ENCODE measurements at regions not wholly inside any gene's neighbourhood (a gene's known extent, or its start where the extent isn't known, plus 50 kb on each side); places are given as distances from the start of the nearest gene placed in this dataset.

- TF ChIP-seq EZH2 (IDR thresholded peaks at IDR 0.05; ENCODE audit: borderline replicate concordance, low read depth, low read length, poor library complexity, severe bottlenecking) (no peak), CTCF (conservative IDR thresholded peaks at IDR 0.05; ENCODE audit: low read depth, low read length) (no peak)
- Histone ChIP-seq H3K4me3 (ENCODE audit: low read depth, low read length, poor library complexity, severe bottlenecking) (no peak overlapping the region), H3K27ac (ENCODE audit: low read depth, low read length, poor library complexity, severe bottlenecking) (no peak overlapping the region), H3K36me3 (ENCODE audit: insufficient read depth, low read length, poor library complexity, severe bottlenecking) (no peaks in the 10 kb centered on the region), H3K27me3 (replicated peaks; ENCODE audit: insufficient read depth, low read depth, low read length, poor library complexity) (no peaks in the 10 kb centered on the region), H3K4me1 (ENCODE audit: insufficient read depth, low read length, poor library complexity, severe bottlenecking) (no peaks in the 10 kb centered on the region), H3K9me3 (ENCODE audit: low read depth, low read length, poor library complexity, severe bottlenecking) (no peaks in the 10 kb centered on the region)
- DNase-seq (ENCODE audit: low spot score): no peak
- intact Hi-C loops (cut with micrococcal nuclease; ENCODE audit: unreplicated experiment): no loop called here
- ChIA-PET POLR2A (ENCODE audit: low non-redundant PET) (no interaction called here), CTCF (no interaction called here)
- BruUV-seq (replicated peaks): no TSS peak
Observed at GRCh38 chr7:67344481-67345193, 348.0 kb downstream of the TYW1 start.

DNA sequence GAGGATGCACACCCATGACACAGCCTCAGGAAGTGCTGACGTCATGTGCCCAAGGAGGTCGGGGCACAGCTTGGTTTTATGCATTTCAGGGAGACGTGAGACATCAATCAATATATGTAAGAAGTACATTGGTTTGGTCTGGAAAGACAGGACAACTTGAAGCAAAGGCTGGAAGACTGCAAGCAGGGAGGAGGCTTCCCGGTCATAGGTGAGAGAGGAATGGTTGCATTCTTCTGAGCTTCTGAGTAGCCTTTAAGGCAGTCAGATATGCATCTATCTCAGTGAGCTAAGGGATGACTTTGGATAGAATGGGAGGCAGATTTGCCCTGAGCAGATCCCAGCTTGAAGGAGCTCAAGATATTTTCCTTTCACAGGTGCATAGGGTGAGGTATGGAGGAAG, 349.5 kb downstream of the TYW1 start:
- Histone ChIP-seq H3K9me3 (ENCODE audit: low read depth, low read length, poor library complexity, severe bottlenecking) (no peaks in the 10 kb centered on the region), H3K4me3 (ENCODE audit: low read depth, low read length, poor library complexity, severe bottlenecking) (no peak overlapping the region), H3K27me3 (replicated peaks; ENCODE audit: insufficient read depth, low read depth, low read length, poor library complexity) (no peaks in the 10 kb centered on the region), H3K27ac (ENCODE audit: low read depth, low read length, poor library complexity, severe bottlenecking) (no peak overlapping the region), H3K4me1 (ENCODE audit: insufficient read depth, low read length, poor library complexity, severe bottlenecking) (no peaks in the 10 kb centered on the region), H3K36me3 (ENCODE audit: insufficient read depth, low read length, poor library complexity, severe bottlenecking) (no peaks in the 10 kb centered on the region)
- intact Hi-C loops (cut with micrococcal nuclease; ENCODE audit: unreplicated experiment): no loop called here
- ChIA-PET CTCF (interaction anchor here (0.6 kb wide), 1 partner anchor 28 kb away, joined by 4 read pairs; no protein-coding TSS in a partner anchor), POLR2A (ENCODE audit: low non-redundant PET) (no interaction called here)
- no TSS peak for BruUV-seq (replicated peaks)
- DNase-seq (ENCODE audit: low spot score): no peak
- TF ChIP-seq EZH2 (IDR thresholded peaks at IDR 0.05; ENCODE audit: borderline replicate concordance, low read depth, low read length, poor library complexity, severe bottlenecking) (no peak), CTCF (conservative IDR thresholded peaks at IDR 0.05; ENCODE audit: low read depth, low read length) (no peak)

DNA sequence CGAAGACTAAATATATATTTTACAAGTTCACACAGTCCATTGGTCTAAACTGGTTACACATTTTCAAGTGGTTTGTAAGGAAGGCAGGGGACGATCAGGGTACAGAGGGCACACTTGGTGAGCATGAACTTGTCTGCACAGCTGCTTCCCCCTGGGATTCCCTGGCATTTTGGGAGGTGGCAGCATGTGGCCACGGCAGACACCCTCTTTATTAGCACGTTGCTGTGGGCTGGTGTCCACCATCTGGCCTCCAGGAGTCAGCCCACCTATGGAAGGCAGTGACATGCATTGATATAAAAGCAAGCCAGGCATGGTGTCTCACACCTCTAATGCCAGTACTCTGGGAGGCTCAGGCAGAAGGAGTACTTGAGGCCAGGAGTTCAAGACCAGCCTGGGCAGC, 350.2 kb downstream of the TYW1 start:
- CTCF ChIA-PET: interaction anchor here (0.6 kb wide), 1 partner anchor 27 kb away, joined by 4 read pairs; no protein-coding TSS in a partner anchor
- Histone ChIP-seq H3K4me3 (ENCODE audit: low read depth, low read length, poor library complexity, severe bottlenecking) (no peak overlapping the region), H3K27me3 (replicated peaks; ENCODE audit: insufficient read depth, low read depth, low read length, poor library complexity) (no peaks in the 10 kb centered on the region), H3K36me3 (ENCODE audit: insufficient read depth, low read length, poor library complexity, severe bottlenecking) (no peaks in the 10 kb centered on the region), H3K27ac (ENCODE audit: low read depth, low read length, poor library complexity, severe bottlenecking) (no peak overlapping the region), H3K4me1 (ENCODE audit: insufficient read depth, low read length, poor library complexity, severe bottlenecking) (no peaks in the 10 kb centered on the region), H3K9me3 (ENCODE audit: low read depth, low read length, poor library complexity, severe bottlenecking) (no peaks in the 10 kb centered on the region)
- BruUV-seq (replicated peaks): no TSS peak
- TF ChIP-seq EZH2 (IDR thresholded peaks at IDR 0.05; ENCODE audit: borderline replicate concordance, low read depth, low read length, poor library complexity, severe bottlenecking) (no peak), CTCF (conservative IDR thresholded peaks at IDR 0.05; ENCODE audit: low read depth, low read length) (no peak)
- no peak for DNase-seq (ENCODE audit: low spot score)
- POLR2A ChIA-PET (ENCODE audit: low non-redundant PET): no interaction called here
- intact Hi-C loops (cut with micrococcal nuclease; ENCODE audit: unreplicated experiment): no loop called here

Measured in A673 (cell line).